ENCODE measurements at regions not wholly inside any gene's neighbourhood (a gene's known extent, or its start where the extent isn't known, plus 50 kb on each side); places are given as distances from the start of the nearest gene placed in this dataset.

DNA sequence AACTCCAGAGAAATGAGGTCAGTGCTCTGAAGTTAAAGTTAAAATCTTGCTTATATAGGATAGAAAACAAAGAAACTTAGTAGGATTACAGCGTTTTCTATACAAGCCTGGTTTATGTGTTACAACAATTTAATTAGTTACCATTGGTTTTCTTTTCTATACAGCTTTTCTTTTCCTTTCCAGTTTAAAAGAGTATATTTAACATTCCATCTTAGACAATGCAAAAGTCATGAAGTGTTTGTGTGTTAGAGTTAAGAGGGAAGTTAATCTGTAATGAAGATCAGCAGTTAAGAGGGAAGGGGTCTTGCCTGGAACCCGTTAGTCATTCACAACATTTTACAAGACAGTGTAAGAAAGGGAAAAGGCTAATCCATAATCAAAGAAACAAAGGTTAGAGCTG is 338.3 kb downstream of the OTUD1 start:
- Histone ChIP-seq H3K9me3 (ENCODE audit: control insufficient read depth, insufficient read depth, low read depth, low read length) (no peaks in the 10 kb centered on the region), H3K4me1 (ENCODE audit: control insufficient read depth, insufficient read depth, low read length) (no peaks in the 10 kb centered on the region), H3K4me3 (ENCODE audit: low read depth, low read length) (no peak overlapping the region), H3K27ac (ENCODE audit: extremely low read depth, low read depth, low read length) (no peak overlapping the region), H3K36me3 (ENCODE audit: control insufficient read depth in 2 of 2, insufficient read depth in 1 of 2, low read length in 2 of 2) (no peaks in the 10 kb centered on the region)
- ChIA-PET CTCF (no interaction called here), POLR2A (no interaction called here)
- TF ChIP-seq PBX3 (CRISPR knock-in tag; IDR thresholded peaks at IDR 0.05) (no peak), PRDM1 (tag by site-specific recombination; IDR thresholded peaks at IDR 0.05) (no peak), ZNF10 (tag by site-specific recombination; IDR thresholded peaks at IDR 0.05) (no peak), ZNF768 (tag by site-specific recombination; IDR thresholded peaks at IDR 0.05) (no peak), ZNF664 (tag by site-specific recombination; IDR thresholded peaks at IDR 0.05) (no peak), HOXD13 (CRISPR knock-in tag; IDR thresholded peaks at IDR 0.05; ENCODE audit: borderline replicate concordance) (no peak), KLF8 (tag by site-specific recombination; IDR thresholded peaks at IDR 0.05) (no peak), ZNF366 (tag by site-specific recombination; conservative IDR thresholded peaks at IDR 0.05) (no peak), ZNF23 (tag by site-specific recombination; IDR thresholded peaks at IDR 0.05; ENCODE audit: borderline replicate concordance) (no peak), MZF1 (tag by site-specific recombination; IDR thresholded peaks at IDR 0.05; ENCODE audit: borderline replicate concordance) (no peak), ZNF121 (tag by site-specific recombination; IDR thresholded peaks at IDR 0.05) (no peak), KLF10 (tag by site-specific recombination; IDR thresholded peaks at IDR 0.05) (no peak), ZNF76 (tag by site-specific recombination; IDR thresholded peaks at IDR 0.05; ENCODE audit: borderline replicate concordance, low read depth) (no peak), MYNN (tag by site-specific recombination; IDR thresholded peaks at IDR 0.05; ENCODE audit: borderline replicate concordance) (no peak), ZNF280C (tag by site-specific recombination; IDR thresholded peaks at IDR 0.05) (no peak)
- TF ChIP-seq, protein P1, sequence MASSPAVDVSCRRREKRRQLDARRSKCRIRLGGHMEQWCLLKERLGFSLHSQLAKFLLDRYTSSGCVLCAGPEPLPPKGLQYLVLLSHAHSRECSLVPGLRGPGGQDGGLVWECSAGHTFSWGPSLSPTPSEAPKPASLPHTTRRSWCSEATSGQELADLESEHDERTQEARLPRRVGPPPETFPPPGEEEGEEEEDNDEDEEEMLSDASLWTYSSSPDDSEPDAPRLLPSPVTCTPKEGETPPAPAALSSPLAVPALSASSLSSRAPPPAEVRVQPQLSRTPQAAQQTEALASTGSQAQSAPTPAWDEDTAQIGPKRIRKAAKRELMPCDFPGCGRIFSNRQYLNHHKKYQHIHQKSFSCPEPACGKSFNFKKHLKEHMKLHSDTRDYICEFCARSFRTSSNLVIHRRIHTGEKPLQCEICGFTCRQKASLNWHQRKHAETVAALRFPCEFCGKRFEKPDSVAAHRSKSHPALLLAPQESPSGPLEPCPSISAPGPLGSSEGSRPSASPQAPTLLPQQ (tag by site-specific recombination; IDR thresholded peaks at IDR 0.05), result no peak
- TF ChIP-seq, protein P2, sequence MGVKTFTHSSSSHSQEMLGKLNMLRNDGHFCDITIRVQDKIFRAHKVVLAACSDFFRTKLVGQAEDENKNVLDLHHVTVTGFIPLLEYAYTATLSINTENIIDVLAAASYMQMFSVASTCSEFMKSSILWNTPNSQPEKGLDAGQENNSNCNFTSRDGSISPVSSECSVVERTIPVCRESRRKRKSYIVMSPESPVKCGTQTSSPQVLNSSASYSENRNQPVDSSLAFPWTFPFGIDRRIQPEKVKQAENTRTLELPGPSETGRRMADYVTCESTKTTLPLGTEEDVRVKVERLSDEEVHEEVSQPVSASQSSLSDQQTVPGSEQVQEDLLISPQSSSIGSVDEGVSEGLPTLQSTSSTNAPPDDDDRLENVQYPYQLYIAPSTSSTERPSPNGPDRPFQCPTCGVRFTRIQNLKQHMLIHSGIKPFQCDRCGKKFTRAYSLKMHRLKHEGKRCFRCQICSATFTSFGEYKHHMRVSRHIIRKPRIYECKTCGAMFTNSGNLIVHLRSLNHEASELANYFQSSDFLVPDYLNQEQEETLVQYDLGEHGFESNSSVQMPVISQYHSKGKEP (tag by site-specific recombination; IDR thresholded peaks at IDR 0.05), result no peak

DNA sequence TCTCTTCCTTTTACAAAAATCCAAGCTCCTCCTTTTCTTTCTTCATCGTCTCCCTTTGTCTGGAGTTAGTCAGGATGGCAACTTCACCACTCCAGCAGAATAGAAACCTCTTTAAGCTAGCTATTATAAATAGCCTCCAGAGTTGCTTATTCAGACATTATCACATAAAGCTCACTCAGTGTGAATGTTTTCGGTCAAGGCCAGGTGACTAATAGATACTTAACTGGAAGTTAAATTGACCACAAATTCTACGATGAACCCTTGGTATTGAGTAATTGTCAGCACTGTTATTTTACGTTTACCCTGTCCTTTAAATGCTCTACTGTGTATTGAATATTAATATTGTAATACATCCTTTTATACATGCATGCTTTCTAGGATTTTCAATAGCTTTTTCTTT is 340.4 kb downstream of the OTUD1 start:
- ChIA-PET CTCF (interaction anchor here (0.5 kb wide), 1 partner anchor 62 kb away, joined by 3 read pairs; no protein-coding TSS in a partner anchor), POLR2A (no interaction called here)
- Histone ChIP-seq H3K9me3 (ENCODE audit: control insufficient read depth, insufficient read depth, low read depth, low read length) (no peaks in the 10 kb centered on the region), H3K36me3 (ENCODE audit: control insufficient read depth in 2 of 2, insufficient read depth in 1 of 2, low read length in 2 of 2) (no peaks in the 10 kb centered on the region), H3K27ac (ENCODE audit: extremely low read depth, low read depth, low read length) (no peak overlapping the region), H3K4me3 (ENCODE audit: low read depth, low read length) (no peak overlapping the region), H3K4me1 (ENCODE audit: control insufficient read depth, insufficient read depth, low read length) (no peaks in the 10 kb centered on the region)
- TF ChIP-seq ZNF791 (tag by site-specific recombination; IDR thresholded peaks at IDR 0.05) (no peak), ZBTB7A (tag by site-specific recombination; IDR thresholded peaks at IDR 0.05; ENCODE audit: low read depth) (no peak), ZNF529 (tag by site-specific recombination; IDR thresholded peaks at IDR 0.05; ENCODE audit: insufficient replicate concordance) (no peak), KLF9 (tag by site-specific recombination; IDR thresholded peaks at IDR 0.05; ENCODE audit: low read depth) (no peak), ZNF658 (tag by site-specific recombination; IDR thresholded peaks at IDR 0.05) (no peak), ZNF292 (tag by site-specific recombination; IDR thresholded peaks at IDR 0.05; ENCODE audit: borderline replicate concordance, low read depth) (no peak), ZSCAN16 (tag by site-specific recombination; IDR thresholded peaks at IDR 0.05) (no peak), ZFP41 (tag by site-specific recombination; IDR thresholded peaks at IDR 0.05; ENCODE audit: borderline replicate concordance) (no peak)

Data from HEK293 (cell line).